DMS53 treated with DMSO at 0.1 percent for 48 hours (cell line): ENCODE measurements at regions not wholly inside any gene's neighbourhood (a gene's known extent, or its start where the extent isn't known, plus 50 kb on each side); places are given as distances from the start of the nearest gene placed in this dataset.
"Not testable (repeated sequence)": the region's sequence is repeated elsewhere in the genome, so short reads cannot be mapped to it uniquely, and the experiment has no call there.

ENCODE experiments used
- DNase-seq: peaks from one replicate; lab custom pipeline; 2025; ENCODE audit not compliant: unreplicated experiment; lab: John Stamatoyannopoulos, UW

DNA sequence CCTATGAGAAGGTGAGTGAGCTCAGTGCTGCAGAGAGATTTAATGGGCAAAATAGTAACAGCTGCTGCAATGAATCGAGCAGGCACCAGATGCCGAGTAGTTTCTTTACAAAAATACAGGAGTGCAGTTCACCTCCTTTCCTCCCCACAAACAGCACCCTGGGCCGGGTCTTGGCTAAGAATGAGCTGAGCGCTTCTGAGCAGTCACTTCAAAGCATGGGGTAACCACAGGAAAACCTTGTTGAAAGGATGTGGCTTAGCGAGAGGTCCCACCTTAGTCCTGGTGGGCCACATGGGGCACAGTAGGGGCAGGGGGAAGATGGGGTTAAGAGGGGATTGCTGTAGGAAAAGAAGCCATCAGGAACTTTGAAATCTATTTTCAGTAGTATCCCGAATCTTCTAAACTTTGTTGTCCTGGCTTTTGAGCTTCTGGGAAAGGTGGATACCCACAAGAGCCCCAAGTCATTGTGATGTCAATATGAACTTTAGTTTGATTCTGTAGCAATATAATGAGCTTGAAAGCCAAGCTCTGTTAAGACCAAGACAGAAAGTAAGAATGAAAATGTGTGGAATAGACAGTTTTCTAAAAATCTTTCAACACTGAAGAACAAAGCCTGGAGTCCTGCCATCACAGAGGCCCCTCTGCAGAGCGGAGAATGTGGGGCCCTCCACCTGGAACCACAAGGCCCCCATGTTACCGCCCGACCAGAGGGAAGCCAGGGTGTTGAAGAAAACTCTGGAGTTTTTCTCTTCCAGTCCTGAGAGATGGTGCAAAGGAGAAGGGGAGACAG is 101.0 kb upstream of the ZNF236 start:
- DNase-seq: no peak

DNA sequence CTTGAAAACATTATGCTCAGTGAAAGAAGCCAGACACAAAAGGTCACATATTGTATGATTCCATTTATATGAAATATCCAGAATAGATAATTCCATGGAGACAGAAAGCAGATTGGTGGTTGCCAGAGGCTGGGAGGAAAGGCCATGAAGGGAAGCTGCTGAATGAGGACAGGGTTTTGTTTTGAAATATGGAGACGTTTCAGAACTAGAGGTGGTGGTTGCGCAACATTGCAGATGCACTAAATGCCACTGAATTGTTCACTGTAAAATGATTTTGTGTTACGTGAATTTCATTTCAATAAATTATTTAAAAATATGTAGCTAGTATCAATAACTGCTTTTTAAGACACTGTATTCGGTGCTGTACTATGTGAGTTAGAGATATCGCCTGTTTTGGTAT is 101.7 kb upstream of the ZNF236 start:
- no peak for DNase-seq

DNA sequence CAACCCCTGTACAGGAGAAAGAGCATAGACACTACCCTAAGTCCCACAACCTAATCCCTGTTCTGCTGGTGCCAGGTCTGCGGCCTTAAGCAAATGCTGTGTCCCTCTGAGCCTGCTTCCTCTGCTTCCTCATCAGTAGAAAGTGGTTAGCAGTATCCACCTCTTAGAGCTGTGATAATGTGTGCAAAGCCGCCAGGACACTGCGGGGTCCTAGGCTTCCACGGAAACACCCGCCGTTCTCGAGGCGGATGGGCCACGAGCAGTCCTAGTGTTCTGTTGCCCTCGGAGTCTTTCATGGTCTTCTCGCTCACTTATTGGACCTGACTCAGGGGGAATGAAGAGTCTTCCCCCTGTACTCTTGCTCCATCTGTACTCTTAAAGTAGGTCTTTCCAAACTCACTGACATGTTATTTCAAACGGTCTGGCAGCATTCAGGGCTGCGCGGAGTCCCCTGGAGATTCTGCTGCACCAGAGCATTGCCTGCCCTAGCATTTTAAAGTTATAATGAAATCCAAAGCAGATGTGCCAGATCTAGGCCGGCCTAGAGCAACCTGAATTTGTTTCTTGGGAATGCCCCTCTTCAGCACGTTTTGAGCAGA is 107.2 kb upstream of the ZNF236 start:
- DNase-seq: no peak

DNA sequence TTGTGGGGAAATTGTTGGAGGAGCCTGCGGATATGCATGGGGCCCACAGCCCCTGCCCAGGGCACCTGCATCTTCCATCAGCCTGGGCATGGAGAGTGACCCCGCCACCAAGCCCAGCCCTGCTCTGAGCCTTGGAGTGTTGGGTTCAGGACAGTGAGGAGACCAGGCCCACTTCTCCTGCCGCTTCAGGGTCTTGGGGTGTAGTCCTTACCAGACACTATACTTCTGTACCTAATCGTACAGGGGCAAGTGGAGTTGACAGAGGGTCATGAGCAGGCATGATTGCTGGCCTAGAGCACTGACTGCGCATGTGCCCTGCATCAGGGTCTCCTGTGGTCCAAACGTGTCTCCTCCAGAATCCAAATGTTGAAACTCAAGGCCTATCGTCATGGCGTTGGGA is 108.9 kb upstream of the ZNF236 start:
- DNase-seq: no peak

DNA sequence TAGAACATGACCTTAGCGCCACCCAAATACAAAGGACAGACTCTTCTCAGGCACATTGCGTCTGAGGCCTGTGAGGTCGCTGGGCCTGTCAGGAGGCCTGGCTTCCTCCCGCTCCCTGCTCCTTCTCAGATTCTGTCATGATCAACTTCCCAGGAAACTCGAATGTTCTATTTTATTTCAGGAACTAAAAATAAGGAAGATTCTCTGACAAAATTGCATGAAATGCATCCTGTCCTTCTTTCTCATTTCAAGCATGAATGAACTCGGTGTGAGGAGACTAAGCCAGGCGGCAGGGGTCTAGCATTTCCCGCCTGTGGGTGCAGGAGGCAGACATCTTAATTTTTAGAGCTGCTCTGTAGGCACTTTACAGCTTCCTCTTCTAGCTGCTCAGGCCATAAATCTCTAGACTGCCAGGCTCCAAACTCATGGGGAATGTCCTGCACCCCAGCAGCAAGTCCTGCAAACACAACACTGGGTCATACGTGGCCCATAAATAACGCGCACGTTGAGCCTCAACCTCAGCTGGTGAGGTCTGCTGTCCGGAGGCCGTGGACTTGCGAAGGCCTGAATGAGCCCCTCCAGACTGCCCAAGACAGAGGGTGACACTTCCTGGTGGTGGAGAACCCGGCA is 109.7 kb upstream of the ZNF236 start:
- DNase-seq: no peak

DNA sequence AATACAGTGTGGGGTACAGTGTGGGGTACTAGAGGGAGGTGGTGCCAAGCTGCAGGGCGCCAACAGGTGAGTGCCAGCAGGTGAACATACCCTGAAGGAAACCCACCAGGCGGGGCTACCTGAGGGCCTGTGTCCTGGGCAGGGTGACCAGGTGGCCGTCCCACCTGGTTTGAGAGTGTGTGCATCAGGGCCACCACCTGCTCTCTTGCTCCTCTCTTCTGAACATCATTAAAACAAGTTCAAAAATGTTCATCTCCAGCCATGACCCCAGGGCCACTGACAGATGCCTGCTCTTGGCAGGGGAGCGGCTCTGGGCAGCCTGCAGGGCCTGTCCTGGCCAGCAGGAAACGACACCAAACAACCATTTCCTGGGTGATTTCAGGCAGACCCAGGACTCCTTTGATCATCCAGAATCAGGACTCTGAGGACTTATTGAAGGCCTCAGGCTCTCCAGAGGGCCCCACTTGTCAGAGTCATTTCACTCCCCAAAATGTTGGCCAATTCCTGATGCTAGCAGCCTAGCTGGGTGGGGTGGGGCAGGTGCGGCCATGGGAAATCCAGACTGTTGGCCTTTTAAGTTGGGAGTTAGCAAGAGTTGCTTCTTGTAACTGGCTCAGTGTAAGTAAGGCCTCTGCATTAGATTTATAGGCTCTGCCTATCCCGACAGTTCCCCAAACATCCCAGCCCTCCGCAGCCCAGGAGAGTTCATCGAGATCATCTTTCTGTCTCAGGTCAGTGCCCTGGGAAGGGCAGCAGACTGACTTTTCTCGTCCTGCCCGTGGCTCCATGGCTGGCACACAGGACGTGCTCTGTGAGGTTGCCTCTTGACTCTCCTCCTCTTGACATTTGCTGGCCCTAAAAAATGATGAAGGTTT is 111.5 kb upstream of the ZNF236 start:
- DNase-seq: no peak

DNA sequence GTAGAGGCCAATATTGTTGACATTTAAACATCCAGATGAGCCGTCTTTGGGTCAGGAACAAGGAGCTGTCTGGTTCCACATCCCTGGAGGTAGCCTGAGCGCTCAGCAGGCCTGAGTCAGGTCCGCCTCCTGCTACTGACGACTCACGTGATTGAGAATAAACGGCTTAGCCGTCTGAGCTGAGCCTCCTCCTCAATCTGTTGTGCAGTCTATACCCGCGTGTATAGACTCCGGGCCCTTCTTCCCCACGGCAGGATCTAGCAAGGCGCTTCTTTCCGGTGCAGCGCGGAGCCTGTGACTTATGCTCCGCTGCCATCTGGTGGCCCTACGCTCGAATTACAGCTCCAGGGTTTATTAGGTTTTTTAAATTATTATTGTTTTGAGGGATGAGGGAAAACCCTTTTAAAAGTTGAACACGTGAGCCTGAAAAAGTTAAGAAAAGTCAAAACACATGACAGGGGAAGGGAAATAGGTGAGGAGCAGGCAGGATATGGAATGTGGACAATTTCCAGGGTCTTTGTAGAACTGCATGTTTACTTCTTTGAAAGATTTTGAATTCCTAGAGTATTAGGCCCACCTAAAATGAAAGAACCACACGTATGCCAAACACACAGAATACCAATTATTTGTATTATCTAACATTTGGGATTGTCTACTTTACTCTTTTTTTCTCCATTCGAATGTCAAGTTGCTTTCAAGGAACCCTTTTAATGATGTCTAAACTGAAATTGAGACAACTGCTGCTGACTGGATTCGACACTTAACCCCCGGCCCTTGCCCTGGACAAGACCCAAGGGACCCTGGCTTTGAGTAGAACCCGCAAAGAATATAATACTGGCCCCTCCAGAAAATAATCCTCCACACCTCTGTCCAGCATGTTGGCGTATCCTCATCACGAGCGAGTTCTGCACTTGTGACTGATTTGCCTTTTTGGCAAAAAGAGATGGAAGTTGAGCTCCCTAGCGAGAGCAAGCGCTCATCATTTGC is 112.4 kb upstream of the ZNF236 start:
- DNase-seq: peak; percentile 83

DNA sequence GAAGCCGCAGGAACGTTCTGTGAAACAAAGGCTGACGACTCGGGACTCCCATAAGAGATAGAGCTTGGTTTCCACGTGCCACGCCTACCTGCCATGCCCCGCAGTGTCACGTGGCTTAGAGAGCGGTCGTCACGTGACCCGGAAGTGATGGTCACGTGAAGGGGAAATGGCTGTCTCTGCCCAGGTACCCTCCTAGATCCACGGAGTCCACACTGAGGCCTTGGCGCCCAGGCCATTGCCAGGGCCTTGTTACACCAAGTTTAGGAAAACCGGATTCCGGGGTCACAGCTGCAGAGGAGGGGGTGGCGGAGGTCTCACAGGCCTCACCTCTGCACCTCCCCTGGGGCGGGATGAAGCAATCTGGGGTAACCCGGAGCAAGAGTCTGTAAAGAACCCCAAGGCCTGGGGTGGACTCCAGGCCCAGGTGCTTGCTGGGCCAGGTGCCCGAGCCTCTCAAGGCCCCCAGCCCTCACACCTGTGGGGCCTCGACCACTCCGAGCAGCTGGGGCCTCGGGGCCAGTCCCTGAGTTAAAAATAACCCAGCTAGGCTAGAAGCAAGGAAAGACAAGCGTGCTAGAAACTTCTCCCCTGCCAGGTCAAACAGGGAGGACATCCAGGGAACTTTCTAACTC is 113.5 kb upstream of the ZNF236 start:
- DNase-seq: no peak

DNA sequence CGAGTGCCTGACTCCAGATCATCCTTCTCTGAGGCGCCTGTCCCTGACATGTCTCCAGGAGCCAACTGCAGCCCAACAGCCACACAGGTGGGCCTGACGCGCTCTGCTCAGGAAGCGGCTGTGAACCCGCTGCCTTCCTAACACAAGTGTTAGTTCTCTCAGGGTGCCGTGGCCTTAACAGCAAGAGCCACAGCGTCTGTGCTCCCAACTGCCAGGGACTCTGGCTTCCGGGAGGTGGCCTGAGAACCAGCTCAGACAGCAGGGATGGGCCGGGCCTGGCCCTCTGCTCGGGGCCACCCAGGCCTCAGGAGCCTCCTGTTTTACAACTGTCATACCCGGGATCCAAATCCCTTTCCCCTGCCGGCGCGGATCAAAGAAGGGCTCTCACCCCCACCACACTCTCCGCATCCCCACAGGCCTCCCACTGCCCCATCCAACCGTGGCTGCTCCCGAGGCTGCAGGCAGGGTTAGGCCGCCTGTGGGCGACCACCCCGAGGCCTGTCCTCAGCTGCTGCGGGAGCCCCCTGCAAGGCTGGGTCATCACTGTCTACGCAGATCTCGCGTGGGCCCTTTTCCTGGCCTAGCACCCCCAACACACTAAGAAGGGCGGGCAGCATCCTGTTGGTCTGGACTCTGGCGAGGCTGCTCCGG is 114.2 kb upstream of the ZNF236 start:
- no peak for DNase-seq

DNA sequence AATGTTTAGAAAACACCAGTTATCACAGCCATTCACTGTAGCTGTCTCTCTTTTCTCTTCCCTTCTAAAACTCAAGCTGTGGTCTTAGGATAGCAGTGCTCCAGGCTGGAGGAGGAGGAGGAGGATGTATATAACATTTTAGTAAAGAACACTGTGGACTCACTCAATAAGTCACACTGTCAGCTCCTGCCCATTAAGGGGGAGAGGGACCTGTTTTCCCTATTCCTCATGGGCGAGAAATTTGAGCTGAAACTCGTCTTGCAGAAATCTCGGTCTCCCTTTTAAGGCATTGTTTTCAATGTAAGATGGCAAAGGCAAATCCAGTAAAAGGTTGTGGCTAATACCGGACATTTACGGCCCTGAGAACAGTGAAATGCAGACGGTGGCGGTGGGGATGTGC is 114.8 kb upstream of the ZNF236 start:
- no peak for DNase-seq

DNA sequence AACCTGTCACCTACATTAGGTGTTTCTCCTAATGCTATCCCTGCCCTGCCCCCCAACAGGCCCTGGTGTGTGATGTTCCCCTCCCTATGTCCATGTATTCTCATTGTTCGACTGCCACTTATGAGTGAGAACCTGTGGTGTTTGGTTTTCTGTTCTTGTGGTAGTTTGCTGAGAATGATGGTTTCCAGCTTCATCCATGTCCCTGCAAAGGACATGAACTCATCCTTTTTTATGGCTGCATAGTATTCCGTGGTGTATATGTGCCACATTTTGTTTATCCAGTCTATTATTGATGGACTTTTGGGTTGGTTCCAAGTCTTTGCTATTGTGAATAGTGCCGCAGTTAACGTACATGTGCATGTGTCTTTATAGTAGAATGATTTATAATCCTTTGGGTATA is 117.8 kb upstream of the ZNF236 start:
- not testable (repeated sequence) for DNase-seq

DNA sequence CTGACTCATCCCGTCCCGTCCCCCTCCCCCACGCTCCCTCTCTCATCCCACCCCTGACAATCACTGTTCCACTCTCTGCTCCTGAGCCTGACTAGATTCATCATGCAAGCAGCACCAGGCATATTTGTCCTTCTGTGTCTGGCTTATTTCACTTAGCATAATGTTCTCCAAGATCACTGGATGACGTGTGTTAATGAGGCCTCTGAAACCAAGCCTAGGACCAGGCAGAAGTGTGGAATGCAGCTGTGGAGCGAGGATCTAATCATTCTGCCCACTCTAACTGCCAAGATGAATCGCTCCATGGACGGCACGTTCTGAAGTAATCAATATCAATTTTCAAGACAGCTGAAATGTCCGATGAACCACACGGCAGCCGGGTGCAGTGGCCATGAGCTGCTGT is 122.4 kb upstream of the ZNF236 start:
- DNase-seq: no peak

DNA sequence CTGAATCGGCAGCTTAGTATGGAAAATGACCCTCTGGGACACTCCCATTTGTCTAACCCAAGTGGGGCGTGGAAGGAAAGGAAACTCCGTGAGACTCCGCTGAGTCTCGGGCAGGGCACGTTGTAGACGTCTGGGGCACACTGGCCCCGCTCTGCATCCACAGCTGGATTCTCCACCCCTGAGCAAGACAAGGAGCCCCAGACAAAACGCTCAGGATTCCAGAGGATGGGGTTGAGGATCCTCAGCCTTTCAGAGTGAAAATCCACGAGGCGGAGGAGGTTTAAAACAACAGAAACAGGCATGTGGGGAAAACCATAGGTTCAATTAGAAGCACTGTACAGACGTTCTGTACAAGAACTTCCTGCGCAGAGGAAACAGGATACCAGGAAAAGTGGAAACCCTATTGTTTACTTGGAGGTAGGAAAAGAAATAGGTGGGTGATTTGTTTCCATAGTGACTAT is 124.9 kb upstream of the ZNF236 start:
- DNase-seq: no peak

DNA sequence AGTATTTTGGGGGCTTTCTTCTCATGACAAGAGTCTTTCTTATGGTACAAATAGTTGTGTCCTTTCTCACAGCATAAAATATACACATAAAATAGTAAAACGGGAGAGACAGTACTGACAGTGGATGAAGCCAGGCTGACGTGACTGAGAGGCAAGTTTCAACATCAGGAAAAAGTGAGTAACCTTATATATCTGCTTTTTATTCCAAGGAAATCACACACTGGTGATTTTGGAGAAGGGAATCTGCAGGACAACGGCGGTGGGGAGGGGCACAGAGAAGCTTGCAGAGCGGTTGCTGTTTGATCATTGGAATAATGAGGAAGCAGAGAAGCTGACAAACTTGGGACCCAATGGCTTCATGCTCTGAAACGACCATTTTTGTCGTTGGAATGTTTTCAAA is 130.6 kb upstream of the ZNF236 start:
- no peak for DNase-seq

DNA sequence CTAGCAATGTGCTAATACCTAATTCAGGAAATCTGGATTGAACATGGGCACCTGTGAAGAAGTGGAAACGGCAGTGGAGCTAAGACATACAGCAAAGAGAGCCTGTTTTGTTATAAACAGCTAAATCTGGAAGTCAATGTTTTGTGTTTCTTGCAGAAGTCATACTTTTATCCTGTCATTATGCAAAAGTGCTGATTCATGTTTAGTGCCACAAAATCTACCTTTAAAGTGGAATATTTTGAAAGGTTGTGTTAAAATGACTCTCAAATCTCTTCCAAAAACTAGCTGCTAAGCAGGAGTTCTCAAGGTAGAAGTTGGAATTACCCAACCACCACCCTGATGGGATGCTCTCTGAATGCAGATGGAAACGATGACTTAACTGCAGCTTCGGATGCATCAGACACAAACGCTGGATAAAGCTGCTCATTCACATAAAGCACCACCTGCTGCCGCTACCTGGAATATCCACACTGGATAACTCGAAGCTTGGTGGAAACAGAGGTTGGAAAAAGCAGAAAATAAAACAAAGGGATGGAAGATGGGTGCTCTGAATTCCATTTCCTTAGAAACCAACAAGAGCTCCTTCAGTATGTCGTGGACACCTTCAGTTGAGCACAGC is 132.6 kb upstream of the ZNF236 start:
- no peak for DNase-seq

DNA sequence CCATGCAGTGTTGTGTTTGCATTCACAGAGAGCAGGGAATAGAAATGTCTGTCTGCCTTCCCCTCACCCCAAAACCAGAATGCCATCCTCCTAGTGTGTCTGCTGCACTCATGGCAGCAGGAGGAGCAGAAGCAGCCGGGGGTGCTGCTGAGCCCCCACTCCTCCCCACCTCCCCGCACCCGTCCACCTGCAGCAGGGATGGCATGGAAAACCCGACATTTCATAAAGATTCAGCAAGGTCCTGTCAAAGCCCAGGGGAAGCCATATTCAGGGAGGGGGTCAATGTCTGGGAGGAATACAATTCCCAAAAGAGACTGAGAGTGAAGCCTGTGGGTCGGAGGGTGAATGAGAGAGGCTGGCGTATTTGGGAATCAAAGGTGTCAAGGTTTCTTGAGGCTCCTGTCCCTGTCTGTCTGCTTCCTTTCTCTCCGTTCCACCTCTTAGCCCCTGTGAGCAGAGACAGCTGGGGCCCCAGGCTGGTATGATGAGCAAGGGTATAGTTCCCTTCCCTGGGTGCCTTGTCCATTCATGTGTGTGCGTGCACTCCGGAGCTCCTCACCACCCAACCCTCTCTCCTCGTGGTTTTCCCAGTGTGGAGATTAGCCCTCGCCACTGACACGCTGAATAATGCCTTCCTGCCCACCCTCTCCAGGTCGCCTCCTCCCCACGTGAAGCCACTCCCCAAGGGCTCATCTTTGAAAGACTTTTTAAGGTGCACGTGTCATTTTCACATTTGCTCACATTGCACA is 133.5 kb upstream of the ZNF236 start:
- DNase-seq: no peak

DNA sequence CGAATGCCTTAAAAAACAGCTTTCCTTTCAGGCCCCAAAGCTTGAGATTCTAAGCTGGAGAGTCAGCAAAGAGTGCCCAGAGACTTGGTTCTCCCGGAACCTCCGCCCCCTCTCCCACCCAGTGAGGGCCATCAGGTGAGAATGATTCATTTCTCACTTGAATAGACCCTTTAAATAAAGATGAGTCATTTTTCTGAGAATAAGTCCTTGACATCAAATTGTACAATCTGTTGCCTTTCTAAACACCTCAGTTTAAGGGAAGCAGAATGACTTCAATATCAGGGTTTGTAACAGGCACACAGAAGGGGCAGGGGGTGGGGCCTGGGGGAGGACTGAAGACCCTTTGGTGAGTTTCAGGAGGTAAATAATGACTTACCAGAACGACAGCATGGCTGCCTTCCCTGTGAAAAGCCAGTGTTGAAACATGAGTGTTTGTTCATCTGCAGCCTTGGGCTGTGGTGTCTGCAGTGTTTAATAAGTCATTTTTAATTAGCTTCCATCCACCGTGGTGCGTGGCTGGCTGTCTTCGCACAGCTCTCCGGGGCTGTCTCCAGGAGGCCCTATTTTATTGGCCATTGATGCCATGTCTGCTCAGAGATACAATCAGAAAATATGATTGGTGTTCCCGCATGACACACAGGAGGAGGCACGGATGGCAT is 134.9 kb upstream of the ZNF236 start:
- DNase-seq: peak; percentile 92
